IPS-20b (cell line): ENCODE measurements at regions not wholly inside any gene's neighbourhood (a gene's known extent, or its start where the extent isn't known, plus 50 kb on each side); places are given as distances from the start of the nearest gene placed in this dataset.

Experiments
- H3K27ac ChIP-seq: one replicate; pipeline ENCODE4 v1.5.1; 2013; ENCODE audit warnings: low read length
- H3K27me3 ChIP-seq: 2 replicates; pipeline ENCODE4 v1.6.1; 2013; ENCODE audit warnings: mild to moderate bottlenecking, low read length, inconsistent platforms; ENCODE audit not compliant: insufficient read depth
- H3K36me3 ChIP-seq: 2 replicates; pipeline ENCODE4 v1.6.1; 2013; ENCODE audit warnings: low read depth, mild to moderate bottlenecking, inconsistent platforms, low read length, moderate library complexity; ENCODE audit not compliant: insufficient read depth
- H3K4me1 ChIP-seq: 2 replicates; pipeline ENCODE4 v1.6.1; 2013; ENCODE audit warnings: mild to moderate bottlenecking, control low read depth, inconsistent platforms, low read length, moderate library complexity; ENCODE audit not compliant: insufficient read depth
- H3K4me3 ChIP-seq: 2 replicates; pipeline ENCODE4 v1.5.1; 2013; ENCODE audit warnings: mild to moderate bottlenecking, low read length, inconsistent platforms
- H3K9ac ChIP-seq: 2 replicates; pipeline ENCODE4 v1.6.1; 2013; ENCODE audit warnings: low read depth, mild to moderate bottlenecking, inconsistent platforms, low read length, moderate library complexity
- H3K9me3 ChIP-seq: 2 replicates; pipeline ENCODE4 v1.6.1; 2013; ENCODE audit warnings: mild to moderate bottlenecking, low read depth, low read length, inconsistent platforms; ENCODE audit not compliant: insufficient read depth

DNA sequence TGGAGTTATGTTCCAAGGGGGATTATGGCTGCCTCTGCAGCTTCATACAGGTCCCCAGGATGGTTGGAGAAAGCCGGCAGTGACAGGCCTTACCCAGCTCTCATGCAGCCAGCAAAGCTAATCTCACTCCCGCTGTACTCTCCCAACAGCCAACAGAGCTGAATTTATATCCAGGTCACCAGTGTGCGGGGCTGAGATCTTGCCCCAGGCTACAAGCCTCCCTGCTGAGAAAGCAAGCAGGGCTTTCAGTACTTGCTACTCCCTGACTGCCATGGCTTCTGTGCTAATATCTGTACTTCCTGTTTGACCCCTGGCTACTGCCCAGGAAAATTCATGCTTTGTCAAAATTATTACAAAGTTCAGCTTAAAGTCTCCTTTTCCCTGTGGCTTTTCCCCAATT, 92.9 kb downstream of the ATP23 start:
- peaks cover 38% of the 10 kb centered on the region for H3K9me3 ChIP-seq
- no peaks in the 10 kb centered on the region for H3K36me3 ChIP-seq

DNA sequence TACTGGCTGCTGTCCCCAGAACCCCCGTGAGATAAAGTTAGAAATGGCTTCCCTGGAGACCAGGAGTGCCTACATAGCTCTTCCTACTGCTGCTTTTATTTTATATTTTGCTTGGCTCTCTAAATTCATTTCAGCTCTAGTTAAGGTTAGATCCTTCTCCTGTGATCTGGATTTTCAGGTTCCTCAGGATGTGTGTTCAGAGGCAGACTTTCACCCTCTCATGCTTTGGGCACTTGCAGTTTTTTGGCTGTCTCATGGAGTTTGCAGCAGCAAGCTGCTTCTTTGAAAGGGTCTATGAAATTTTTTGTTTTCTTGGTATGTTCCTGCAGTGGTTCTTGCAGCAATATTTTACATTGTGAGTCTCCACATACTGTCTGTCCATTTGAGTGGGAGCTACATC, 93.3 kb downstream of the ATP23 start:
- Histone ChIP-seq H3K27ac (no peak overlapping the region), H3K36me3 (no peaks in the 10 kb centered on the region), H3K9ac (no peak overlapping the region), H3K4me1 (no peaks in the 10 kb centered on the region), H3K9me3 (peaks cover 38% of the 10 kb centered on the region), H3K4me3 (no peak overlapping the region), H3K27me3 (no peaks in the 10 kb centered on the region)

More for the DNA sequence above, 92.9 kb downstream of the ATP23 start:
- Histone ChIP-seq H3K9ac (no peak overlapping the region), H3K27ac (no peak overlapping the region), H3K27me3 (no peaks in the 10 kb centered on the region), H3K4me1 (no peaks in the 10 kb centered on the region), H3K4me3 (no peak overlapping the region)

DNA sequence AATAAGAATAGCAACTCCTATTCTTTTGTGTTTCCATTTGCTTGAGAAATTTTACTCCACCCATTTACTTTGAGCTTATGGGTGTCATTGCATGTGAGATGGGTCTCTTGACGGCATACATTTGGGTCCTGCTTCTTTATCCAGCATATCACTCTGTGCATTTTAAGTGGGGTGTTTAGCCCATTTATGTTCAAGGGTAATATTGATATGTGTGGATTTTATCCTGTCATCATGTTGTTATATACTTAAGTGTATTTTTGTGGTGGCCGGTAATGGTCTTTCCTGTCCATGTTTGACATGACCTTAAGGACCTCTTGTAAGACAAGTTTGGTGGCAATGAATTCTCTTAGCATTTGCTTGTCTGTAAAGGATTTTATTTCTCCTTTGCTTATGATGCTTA, 100.1 kb downstream of the ATP23 start:
- Histone ChIP-seq H3K4me3 (no peak overlapping the region), H3K4me1 (no peaks in the 10 kb centered on the region), H3K27ac (no peak overlapping the region), H3K27me3 (no peaks in the 10 kb centered on the region), H3K9me3 (peaks cover 12% of the 10 kb centered on the region; the same call in 1 of the 2 replicates), H3K9ac (no peak overlapping the region), H3K36me3 (no peaks in the 10 kb centered on the region)

DNA sequence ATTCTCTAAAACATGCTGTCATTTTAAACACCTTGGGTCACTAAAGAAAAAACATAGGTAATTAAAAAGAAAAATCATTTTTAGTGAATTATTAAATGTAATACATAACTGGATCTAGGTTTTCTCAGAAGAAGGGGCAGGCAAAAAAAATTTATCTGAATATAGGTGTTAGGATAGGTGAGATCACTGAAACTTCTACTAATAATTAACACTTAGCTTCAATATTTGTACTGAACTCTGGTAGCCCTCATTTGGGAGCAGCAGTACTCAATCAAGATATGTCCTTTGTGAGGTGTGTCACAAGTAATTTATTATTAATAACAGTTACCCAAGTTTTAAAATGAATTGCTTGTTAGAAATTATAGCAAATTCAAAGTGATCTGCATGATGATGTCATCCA, 103.6 kb downstream of the ATP23 start:
- H3K9ac ChIP-seq: no peak overlapping the region
- no peaks in the 10 kb centered on the region for H3K36me3 ChIP-seq
- no peaks in the 10 kb centered on the region for H3K4me1 ChIP-seq
- no peak overlapping the region for H3K4me3 ChIP-seq
- no peak overlapping the region for H3K27ac ChIP-seq
- no peaks in the 10 kb centered on the region for H3K27me3 ChIP-seq
- H3K9me3 ChIP-seq: no peaks in the 10 kb centered on the region

DNA sequence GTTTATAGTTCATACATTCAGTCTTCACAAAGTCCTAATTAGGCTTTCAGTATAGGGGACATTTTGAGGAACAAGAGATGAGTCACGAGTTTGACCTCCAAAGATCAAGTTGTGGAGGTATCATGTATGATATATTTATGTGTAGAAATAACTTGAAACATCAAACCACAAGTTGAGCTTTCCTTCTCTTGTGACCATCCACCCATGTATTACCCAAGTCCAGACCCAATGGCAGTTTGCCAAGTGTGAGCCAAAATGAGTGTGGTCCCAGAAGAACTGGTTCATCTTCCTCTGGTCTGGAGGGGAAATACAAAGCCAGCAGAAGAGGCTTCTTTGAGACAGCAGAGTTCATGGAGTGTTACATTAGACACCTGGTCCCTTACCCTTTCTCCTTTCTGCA, 104.9 kb downstream of the ATP23 start:
- Histone ChIP-seq H3K9me3 (peaks cover 2% of the 10 kb centered on the region; the same call in 1 of the 2 replicates), H3K36me3 (no peaks in the 10 kb centered on the region), H3K27me3 (no peaks in the 10 kb centered on the region), H3K9ac (no peak overlapping the region), H3K27ac (no peak overlapping the region), H3K4me3 (no peak overlapping the region), H3K4me1 (no peaks in the 10 kb centered on the region)

DNA sequence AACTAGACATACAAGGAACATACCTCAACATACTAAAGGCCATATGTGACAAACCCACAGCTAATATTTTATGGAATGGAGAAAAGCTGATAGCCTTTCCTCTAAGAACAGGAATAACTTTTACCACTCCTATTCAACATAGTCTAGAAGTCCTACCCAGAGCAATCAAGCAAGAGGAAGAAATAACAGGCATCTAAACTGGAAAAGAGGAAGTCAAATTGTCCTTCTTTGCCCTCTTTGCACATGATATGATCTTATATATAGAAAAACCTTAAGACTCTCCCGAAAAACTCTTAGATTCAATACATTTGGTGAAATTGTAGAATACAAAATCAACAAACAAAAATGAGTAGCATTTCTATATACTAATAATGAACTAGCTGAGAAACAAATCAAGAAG, 110.0 kb downstream of the ATP23 start:
- H3K27ac ChIP-seq: no peak overlapping the region

DNA sequence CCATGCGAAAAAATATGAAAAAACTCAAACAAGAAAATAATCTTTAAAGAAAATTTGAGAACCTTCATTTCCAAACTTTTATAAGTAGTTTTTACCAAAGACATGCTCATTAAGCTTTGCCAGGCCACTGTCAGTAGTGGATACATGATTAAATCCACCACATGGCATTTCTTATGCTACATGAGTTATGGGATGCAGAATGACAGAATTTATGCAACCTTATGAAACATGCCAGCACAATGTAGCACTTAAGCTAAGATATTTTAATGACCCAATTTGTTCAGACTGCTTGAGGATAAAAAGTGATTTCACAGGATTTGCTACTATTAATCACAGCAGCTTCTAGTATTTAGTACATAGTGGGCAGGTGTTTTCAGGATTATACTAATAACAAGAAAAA, 123.3 kb downstream of the ATP23 start:
- H3K9ac ChIP-seq: no peak overlapping the region
- no peaks in the 10 kb centered on the region for H3K27me3 ChIP-seq
- no peaks in the 10 kb centered on the region for H3K36me3 ChIP-seq
- H3K4me1 ChIP-seq: no peaks in the 10 kb centered on the region
- no peak overlapping the region for H3K4me3 ChIP-seq
- H3K27ac ChIP-seq: no peak overlapping the region
- no peaks in the 10 kb centered on the region for H3K9me3 ChIP-seq

More for the DNA sequence above, 110.0 kb downstream of the ATP23 start:
- Histone ChIP-seq H3K9me3 (peaks cover 7% of the 10 kb centered on the region; the same call in 1 of the 2 replicates), H3K4me1 (no peaks in the 10 kb centered on the region), H3K27me3 (no peaks in the 10 kb centered on the region), H3K36me3 (no peaks in the 10 kb centered on the region), H3K4me3 (no peak overlapping the region), H3K9ac (no peak overlapping the region)

DNA sequence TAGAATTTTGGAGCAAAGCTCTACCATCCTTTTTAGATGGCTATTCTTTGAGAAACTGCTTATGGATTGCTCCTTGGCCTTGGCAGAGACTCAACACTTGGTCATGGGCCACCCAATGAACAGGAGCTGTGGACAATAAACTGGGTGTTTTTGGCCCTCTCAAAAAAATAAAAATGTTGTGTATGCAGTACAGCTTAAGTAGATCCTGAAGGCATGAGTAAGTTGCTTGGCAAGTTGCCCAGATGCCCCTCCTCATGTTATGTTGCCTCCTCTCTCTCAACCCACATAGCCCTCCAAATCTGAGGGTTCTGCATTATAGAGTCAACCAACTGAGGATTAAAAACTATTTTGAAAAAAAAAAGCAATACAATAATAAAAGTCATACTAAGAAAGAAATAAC, 124.9 kb downstream of the ATP23 start:
- Histone ChIP-seq H3K4me3 (no peak overlapping the region), H3K9ac (no peak overlapping the region), H3K9me3 (no peaks in the 10 kb centered on the region), H3K27me3 (no peaks in the 10 kb centered on the region), H3K27ac (no peak overlapping the region), H3K36me3 (no peaks in the 10 kb centered on the region), H3K4me1 (no peaks in the 10 kb centered on the region)

DNA sequence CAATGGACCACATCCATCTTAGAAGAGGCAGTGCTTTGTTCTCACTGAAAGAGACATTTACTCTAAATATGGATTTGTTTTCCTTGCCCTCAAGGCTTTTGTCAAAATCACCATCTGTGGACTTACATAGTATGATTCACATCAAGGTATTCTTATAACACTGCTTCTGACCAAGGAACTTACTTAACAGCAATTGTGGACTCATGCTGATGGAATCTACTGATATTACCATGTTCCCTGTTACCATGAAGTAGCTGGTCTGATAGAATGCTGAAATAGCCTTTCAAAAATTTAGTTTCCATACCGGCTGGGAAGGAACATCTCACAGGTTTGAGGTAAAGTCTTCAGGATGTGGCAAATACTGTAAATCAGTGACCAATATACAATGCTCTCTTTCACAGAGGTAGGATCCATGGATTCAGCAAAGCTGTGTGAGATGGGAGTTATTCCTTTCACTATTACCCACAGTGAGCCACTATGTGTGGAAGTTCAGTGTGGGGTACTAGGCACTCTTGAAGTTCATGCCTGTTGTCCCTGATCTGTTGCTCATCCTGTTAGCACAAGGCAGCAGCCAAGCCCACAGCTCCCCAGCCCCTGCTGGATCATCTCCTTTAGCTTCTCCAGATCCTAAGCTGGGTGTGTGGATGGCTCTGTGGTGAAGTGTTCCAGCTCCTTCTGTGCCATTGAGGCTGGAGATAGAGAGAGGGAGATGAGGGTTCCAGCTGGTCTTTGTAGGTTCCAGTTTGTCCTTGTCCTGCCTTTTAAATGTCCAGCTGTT, 126.4 kb downstream of the ATP23 start:
- Histone ChIP-seq H3K36me3 (no peaks in the 10 kb centered on the region), H3K9me3 (no peaks in the 10 kb centered on the region), H3K27ac (no peak overlapping the region), H3K9ac (no peak overlapping the region), H3K4me3 (no peak overlapping the region), H3K27me3 (no peaks in the 10 kb centered on the region), H3K4me1 (no peaks in the 10 kb centered on the region)

DNA sequence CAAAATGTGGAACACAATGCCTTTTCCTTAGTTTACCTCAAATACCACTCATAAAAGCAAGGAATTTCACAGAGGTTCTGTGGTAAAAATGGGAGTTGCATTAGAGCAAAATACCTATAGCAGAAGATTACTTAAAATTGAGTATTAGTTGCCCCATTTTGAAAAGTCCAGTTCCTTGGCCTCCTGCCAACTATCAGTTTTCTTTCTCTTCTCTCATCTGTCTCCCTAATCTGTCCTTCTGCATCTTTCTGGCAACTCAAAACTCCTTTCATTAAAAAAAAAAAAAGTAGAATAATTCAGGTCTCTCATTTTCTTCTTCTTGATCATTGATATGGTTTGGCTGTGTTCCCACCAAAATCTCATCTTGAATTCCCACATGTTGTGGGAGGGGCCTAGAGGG, 127.3 kb downstream of the ATP23 start:
- no peaks in the 10 kb centered on the region for H3K4me1 ChIP-seq
- H3K4me3 ChIP-seq: no peak overlapping the region
- H3K9ac ChIP-seq: no peak overlapping the region
- H3K9me3 ChIP-seq: no peaks in the 10 kb centered on the region
- no peak overlapping the region for H3K27ac ChIP-seq
- no peaks in the 10 kb centered on the region for H3K27me3 ChIP-seq
- no peaks in the 10 kb centered on the region for H3K36me3 ChIP-seq

DNA sequence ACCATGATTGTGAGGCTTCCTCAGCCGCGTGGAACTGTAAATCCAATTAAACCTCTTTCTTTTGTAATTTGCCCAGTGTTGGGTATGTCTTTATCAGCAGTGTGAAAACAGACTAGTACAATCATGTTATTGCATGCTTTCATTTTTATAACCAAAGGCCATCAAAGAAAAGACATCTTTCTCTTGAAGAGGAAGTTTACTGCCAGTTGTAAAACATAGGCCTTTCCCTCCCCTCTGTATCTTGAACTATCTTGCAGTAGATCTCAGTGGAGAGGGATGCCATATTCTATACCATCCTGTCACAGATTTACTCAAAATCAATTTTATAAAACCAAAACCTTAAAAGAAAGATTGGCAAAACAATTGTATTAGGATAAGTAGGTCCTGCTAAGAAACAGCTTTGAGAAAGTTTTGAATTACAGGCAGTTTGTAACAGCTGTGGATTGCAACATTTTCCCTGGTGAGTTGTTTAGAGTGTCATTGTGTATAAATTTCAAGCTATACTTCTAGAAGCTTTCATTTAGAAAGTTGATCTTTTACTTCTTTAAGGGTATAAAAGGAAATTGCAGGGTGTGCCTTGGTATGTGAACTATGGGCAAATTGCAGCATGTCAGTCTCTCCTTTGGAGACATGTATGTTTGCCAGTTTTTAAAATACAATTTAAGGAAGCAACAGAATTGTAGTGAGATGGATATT, 128.0 kb downstream of the ATP23 start:
- Histone ChIP-seq H3K36me3 (no peaks in the 10 kb centered on the region), H3K27ac (no peak overlapping the region), H3K9ac (no peak overlapping the region), H3K9me3 (no peaks in the 10 kb centered on the region), H3K27me3 (no peaks in the 10 kb centered on the region), H3K4me3 (no peak overlapping the region), H3K4me1 (no peaks in the 10 kb centered on the region)

DNA sequence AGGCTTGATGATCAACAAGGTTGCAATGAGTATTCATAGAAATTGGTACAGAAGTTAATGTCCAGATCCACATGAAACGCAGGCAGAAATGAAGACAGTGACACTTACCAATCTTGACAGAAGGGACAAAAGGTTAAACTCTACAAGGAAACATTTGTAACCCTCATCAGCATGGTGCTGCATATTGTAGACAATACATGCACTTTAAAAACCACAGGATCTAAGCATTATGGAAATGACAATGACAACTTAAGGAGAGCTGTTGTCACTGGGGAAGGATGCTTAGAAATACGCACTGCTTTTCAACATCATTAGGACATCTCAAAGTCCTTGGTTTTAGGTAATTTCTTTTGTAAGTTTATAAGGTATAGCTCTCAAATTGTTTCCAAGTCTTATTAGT, 130.6 kb downstream of the ATP23 start:
- no peaks in the 10 kb centered on the region for H3K9me3 ChIP-seq
- no peak overlapping the region for H3K4me3 ChIP-seq
- H3K27me3 ChIP-seq: no peaks in the 10 kb centered on the region
- peaks cover 4% of the 10 kb centered on the region; the same call in 1 of the 2 replicates for H3K4me1 ChIP-seq
- H3K27ac ChIP-seq: no peak overlapping the region
- H3K36me3 ChIP-seq: no peaks in the 10 kb centered on the region
- H3K9ac ChIP-seq: no peak overlapping the region
